SU-DHL-6 (cell line): ENCODE measurements at regions not wholly inside any gene's neighbourhood (a gene's known extent, or its start where the extent isn't known, plus 50 kb on each side); places are given as distances from the start of the nearest gene placed in this dataset.

Source experiments
- H2AFZ ChIP-seq: fragments of 200-600 bp; sonication (generic); 2 replicates; pipeline ENCODE4 v1.6.1; 2014; ENCODE audit warnings: low read depth, mild to moderate bottlenecking, moderate library complexity, mixed read lengths, antibody characterized with exemption, low read length; ENCODE audit not compliant: severe bottlenecking
- H3F3A ChIP-seq: fragments of 200-600 bp; shearing (Covaris generic); 2 replicates; pipeline ENCODE4 v1.6.0; 2016; ENCODE audit warnings: antibody characterized with exemption, mild to moderate bottlenecking; ENCODE audit not compliant: insufficient read depth
- H3K27ac ChIP-seq: fragments of 200-600 bp; sonication (generic); 2 replicates; pipeline ENCODE4 v1.5.1; 2016; ENCODE audit warnings: low read depth, mild to moderate bottlenecking, low read length, moderate library complexity, mixed read lengths
- H3K27me3 ChIP-seq: fragments of 200-600 bp; sonication (generic), shearing (Covaris generic); 2 replicates; pipeline ENCODE4 v1.6.0; 2014; ENCODE audit warnings: mild to moderate bottlenecking, low read length
- H3K36me3 ChIP-seq: fragments of 200-600 bp; sonication (generic); 2 replicates; pipeline ENCODE4 v1.6.1; 2014; ENCODE audit warnings: mild to moderate bottlenecking, low read length, mixed read lengths
- H3K4me2 ChIP-seq: fragments of 300-600, 200-600 bp; shearing (Covaris generic), sonication (generic); 2 replicates; pipeline ENCODE4 v1.6.0; 2014; ENCODE audit warnings: low read length, low read depth, mild to moderate bottlenecking; ENCODE audit not compliant: poor library complexity, severe bottlenecking
- H3K4me3 ChIP-seq: fragments of 200-600 bp; sonication (generic); 2 replicates; pipeline ENCODE4 v1.5.1; 2014; ENCODE audit warnings: antibody characterized with exemption, low read length, mild to moderate bottlenecking, mixed read lengths; ENCODE audit not compliant: insufficient read depth, poor library complexity, severe bottlenecking
- H3K79me2 ChIP-seq: fragments of 200-600 bp; sonication (generic); 2 replicates; pipeline ENCODE4 v1.6.1; 2014; ENCODE audit warnings: mild to moderate bottlenecking, low read length, moderate library complexity; ENCODE audit not compliant: insufficient read depth
- H3K9ac ChIP-seq: fragments of 200-600 bp; sonication (generic); 2 replicates; pipeline ENCODE4 v1.7.0; 2014; ENCODE audit warnings: mild to moderate bottlenecking, low read length
- H3K9me2 ChIP-seq: fragments of 200-600 bp; sonication (generic); replicated peaks from 2 replicates; pipeline ENCODE4 v1.6.1; 2014; ENCODE audit warnings: low read length; ENCODE audit not compliant: insufficient read depth
- H3K9me3 ChIP-seq: fragments of 200-600 bp; sonication (generic); 2 replicates; pipeline ENCODE4 v1.6.1; 2014; ENCODE audit warnings: low read length, mixed read lengths; ENCODE audit not compliant: insufficient read depth
- H4K20me1 ChIP-seq: fragments of 200-600 bp; sonication (generic); 2 replicates; pipeline ENCODE4 v1.6.1; 2014; ENCODE audit warnings: low read depth, mild to moderate bottlenecking, antibody characterized with exemption, low read length, moderate library complexity, mixed read lengths
- CTCF ChIP-seq: fragments of 200-600 bp; sonication (generic); IDR thresholded peaks from one replicate; pipeline ENCODE4 v1.5.1; 2017; ENCODE audit warnings: antibody characterized with exemption, mild to moderate bottlenecking, low read length, moderate library complexity; ENCODE audit not compliant: insufficient read depth, poor library complexity, severe bottlenecking
- EZH2phosphoT487 ChIP-seq: fragments of 200-600 bp; sonication (generic), shearing (Covaris generic); conservative IDR thresholded peaks from 2 replicates; pipeline ENCODE4 v1.6.1; 2018; ENCODE audit warnings: mild to moderate bottlenecking, antibody characterized with exemption, low read length, moderate library complexity, mixed read lengths

DNA sequence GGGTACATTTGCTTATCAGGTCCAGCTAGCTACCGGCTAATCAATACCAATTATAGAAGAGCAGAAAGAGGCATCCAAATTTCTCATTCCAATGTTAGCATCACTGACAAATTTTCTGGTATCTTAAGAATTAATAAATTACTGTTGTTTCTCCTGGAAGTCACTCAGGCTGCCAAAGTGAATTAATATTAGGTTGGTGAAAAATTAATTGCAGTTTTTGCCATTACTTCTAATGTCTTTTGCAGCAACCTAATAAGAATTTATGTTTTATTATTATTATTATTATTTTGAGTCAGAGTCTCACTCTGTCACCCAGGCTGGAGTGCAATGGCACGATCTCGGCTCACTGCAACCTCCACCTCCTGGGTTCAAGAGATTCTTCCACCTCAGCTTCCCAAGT lies 979.9 kb downstream of the TYW1 start:
- no peak overlapping the region for H3K9ac ChIP-seq
- no peaks in the 10 kb centered on the region for H3K9me2 ChIP-seq
- no peaks in the 10 kb centered on the region for H3F3A ChIP-seq
- no peaks in the 10 kb centered on the region for H3K36me3 ChIP-seq
- no peaks in the 10 kb centered on the region for H4K20me1 ChIP-seq
- H3K27me3 ChIP-seq = no peaks in the 10 kb centered on the region
- H3K27ac ChIP-seq = no peak overlapping the region
- TF ChIP-seq CTCF (no peak), EZH2phosphoT487 (no peak)
- no peak overlapping the region for H2AFZ ChIP-seq
- no peak overlapping the region for H3K4me3 ChIP-seq
- H3K79me2 ChIP-seq = no peaks in the 10 kb centered on the region
- no peak overlapping the region for H3K4me2 ChIP-seq
- no peaks in the 10 kb centered on the region for H3K9me3 ChIP-seq

DNA sequence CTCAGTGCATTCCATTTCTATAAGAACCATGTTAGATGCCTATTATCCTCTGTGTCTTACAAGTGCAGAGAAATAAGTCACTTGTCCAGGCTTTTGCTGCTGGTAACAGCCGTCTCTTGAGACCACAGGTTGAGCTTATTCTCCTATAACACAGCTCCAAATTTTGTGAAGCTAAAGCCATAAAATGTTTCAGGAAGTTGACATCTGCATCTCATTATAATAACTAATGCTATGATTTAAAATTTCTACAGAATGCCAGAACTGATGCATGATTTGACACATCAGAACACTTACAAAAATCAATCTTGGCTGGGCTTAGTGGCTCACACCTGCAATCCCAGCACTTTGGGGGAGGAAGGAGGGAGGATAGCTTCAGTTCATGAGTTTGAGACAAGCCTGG lies 986.9 kb downstream of the TYW1 start:
- Histone ChIP-seq H3K9me2 (no peaks in the 10 kb centered on the region), H4K20me1 (no peaks in the 10 kb centered on the region), H3K36me3 (no peaks in the 10 kb centered on the region), H3K27ac (no peak overlapping the region), H3K4me3 (no peak overlapping the region), H3K27me3 (no peaks in the 10 kb centered on the region), H2AFZ (no peak overlapping the region), H3K4me2 (no peak overlapping the region), H3K9ac (no peak overlapping the region), H3K79me2 (no peaks in the 10 kb centered on the region), H3F3A (no peaks in the 10 kb centered on the region), H3K9me3 (no peaks in the 10 kb centered on the region)
- TF ChIP-seq EZH2phosphoT487 (no peak), CTCF (no peak)

- Histone ChIP-seq H3K9ac (no peak overlapping the region), H3K4me2 (no peak overlapping the region), H2AFZ (no peak overlapping the region), H4K20me1 (no peaks in the 10 kb centered on the region), H3K79me2 (no peaks in the 10 kb centered on the region), H3F3A (no peaks in the 10 kb centered on the region), H3K9me2 (no peaks in the 10 kb centered on the region), H3K27ac (no peak overlapping the region), H3K4me3 (no peak overlapping the region), H3K36me3 (no peaks in the 10 kb centered on the region), H3K9me3 (no peaks in the 10 kb centered on the region), H3K27me3 (no peaks in the 10 kb centered on the region)
- no peak for TF ChIP-seq CTCF
- no peak for TF ChIP-seq EZH2phosphoT487
Observed at GRCh38 chr7:67984326-67984725, 987.7 kb downstream of the TYW1 start.

GRCh38 chr7:67989142-67989541 lies 992.5 kb downstream of the TYW1 start:
- H3K4me2 ChIP-seq = no peak overlapping the region
- no peaks in the 10 kb centered on the region for H3F3A ChIP-seq
- H3K4me3 ChIP-seq = no peak overlapping the region
- H3K27ac ChIP-seq = no peak overlapping the region
- H3K79me2 ChIP-seq = no peaks in the 10 kb centered on the region
- H3K9me2 ChIP-seq = no peaks in the 10 kb centered on the region
- no peaks in the 10 kb centered on the region for H3K36me3 ChIP-seq
- no peak for TF ChIP-seq CTCF
- no peak for TF ChIP-seq EZH2phosphoT487
- no peaks in the 10 kb centered on the region for H3K27me3 ChIP-seq
- H4K20me1 ChIP-seq = no peaks in the 10 kb centered on the region
- H2AFZ ChIP-seq = no peak overlapping the region
- H3K9ac ChIP-seq = no peak overlapping the region
- H3K9me3 ChIP-seq = no peaks in the 10 kb centered on the region
